HG02938 (cell line): ENCODE measurements at regions not wholly inside any gene's neighbourhood (a gene's known extent, or its start where the extent isn't known, plus 50 kb on each side); places are given as distances from the start of the nearest gene placed in this dataset.
"Not testable (repeated sequence)": the region's sequence is repeated elsewhere in the genome, so short reads cannot be mapped to it uniquely, and the experiment has no call there.

Experiments
- ATAC-seq: cut with Tn5 transposase; IDR thresholded peaks from one replicate; pipeline ENCODE4 v1.9.1; 2021; ENCODE audit warnings: mild to moderate bottlenecking, moderate library complexity; ENCODE audit not compliant: unreplicated experiment

- no peak for ATAC-seq
Measured at GRCh38 chr3:61378311-61378710, 127.1 kb upstream of the FHIT start.

- ATAC-seq = peak; percentile 91
Measured at GRCh38 chr3:61381745-61382392, 130.6 kb upstream of the FHIT start.

- no peak for ATAC-seq
Measured at GRCh38 chr3:61387817-61388216, 136.6 kb upstream of the FHIT start.

GRCh38 chr3:61393480-61393947 lies 142.3 kb upstream of the FHIT start:
- ATAC-seq = not testable (repeated sequence)

- ATAC-seq = no peak
Measured at GRCh38 chr3:61401359-61401758, 150.1 kb upstream of the FHIT start.

- no peak for ATAC-seq
Measured at GRCh38 chr3:61407397-61407796, 154.0 kb upstream of the PTPRG start.

- ATAC-seq = no peak
Measured at GRCh38 chr3:61409638-61410037, 151.7 kb upstream of the PTPRG start.

GRCh38 chr3:61410358-61410757 lies 151.0 kb upstream of the PTPRG start:
- ATAC-seq = not testable (repeated sequence)

GRCh38 chr3:61411009-61411662 lies 150.2 kb upstream of the PTPRG start:
- ATAC-seq = no peak

- ATAC-seq = no peak
Measured at GRCh38 chr3:61414456-61414855, 146.9 kb upstream of the PTPRG start.

- ATAC-seq = no peak
Measured at GRCh38 chr3:61415201-61415600, 146.2 kb upstream of the PTPRG start.

GRCh38 chr3:61416618-61417017 lies 144.8 kb upstream of the PTPRG start:
- no peak for ATAC-seq

- ATAC-seq = no peak
Measured at GRCh38 chr3:61417352-61417751, 144.0 kb upstream of the PTPRG start.

GRCh38 chr3:61420136-61420759 lies 141.1 kb upstream of the PTPRG start:
- ATAC-seq = peak; percentile 58

- ATAC-seq = no peak
Measured at GRCh38 chr3:61422945-61423673, 138.3 kb upstream of the PTPRG start.

- ATAC-seq = no peak
Measured at GRCh38 chr3:61425356-61425755, 136.0 kb upstream of the PTPRG start.

GRCh38 chr3:61429106-61429505 lies 132.3 kb upstream of the PTPRG start:
- ATAC-seq = no peak

- not testable (repeated sequence) for ATAC-seq
Measured at GRCh38 chr3:61434901-61435300, 126.5 kb upstream of the PTPRG start.

GRCh38 chr3:61435361-61435760 lies 126.0 kb upstream of the PTPRG start:
- ATAC-seq = not testable (repeated sequence)

- no peak for ATAC-seq
Measured at GRCh38 chr3:61438253-61439121, 122.9 kb upstream of the PTPRG start.

GRCh38 chr3:61439122-61439458 lies 122.3 kb upstream of the PTPRG start:
- ATAC-seq = no peak
